ENCODE measurements at regions not wholly inside any gene's neighbourhood (a gene's known extent, or its start where the extent isn't known, plus 50 kb on each side); places are given as distances from the start of the nearest gene placed in this dataset.

- H3K9me3 ChIP-seq (ENCODE audit: low read length) = no peaks in the 10 kb centered on the region
- no peak overlapping the region for H2AFZ ChIP-seq (ENCODE audit: low read depth, low read length)
- no peaks in the 10 kb centered on the region for H3K4me1 ChIP-seq (ENCODE audit: insufficient read depth, low read length)
- no peaks in the 10 kb centered on the region for H3K36me3 ChIP-seq (ENCODE audit: insufficient read depth, low read length)
- H3K27me3 ChIP-seq (ENCODE audit: insufficient read depth, low read length) = no peaks in the 10 kb centered on the region
- no peak overlapping the region for H3K4me3 ChIP-seq (ENCODE audit: low read length)
Measured at GRCh38 chr13:22148187-22148586, 477.3 kb downstream of the FGF9 start.

- Histone ChIP-seq H3K27me3 (ENCODE audit: insufficient read depth, low read length) (no peaks in the 10 kb centered on the region), H3K36me3 (ENCODE audit: insufficient read depth, low read length) (no peaks in the 10 kb centered on the region), H3K4me1 (ENCODE audit: insufficient read depth, low read length) (no peaks in the 10 kb centered on the region), H3K9me3 (ENCODE audit: low read length) (no peaks in the 10 kb centered on the region), H3K4me3 (ENCODE audit: low read length) (no peak overlapping the region), H2AFZ (ENCODE audit: low read depth, low read length) (no peak overlapping the region)
Measured at GRCh38 chr13:22152751-22153150, 481.9 kb downstream of the FGF9 start.

- Histone ChIP-seq H3K36me3 (ENCODE audit: insufficient read depth, low read length) (no peaks in the 10 kb centered on the region), H3K4me3 (ENCODE audit: low read length) (no peak overlapping the region), H3K9me3 (ENCODE audit: low read length) (no peaks in the 10 kb centered on the region), H3K27me3 (ENCODE audit: insufficient read depth, low read length) (no peaks in the 10 kb centered on the region), H3K4me1 (ENCODE audit: insufficient read depth, low read length) (no peaks in the 10 kb centered on the region), H2AFZ (ENCODE audit: low read depth, low read length) (no peak overlapping the region)
Measured at GRCh38 chr13:22154041-22154440, 483.2 kb downstream of the FGF9 start.

- no peak overlapping the region for H3K4me3 ChIP-seq (ENCODE audit: low read length)
- no peaks in the 10 kb centered on the region for H3K36me3 ChIP-seq (ENCODE audit: insufficient read depth, low read length)
- H3K4me1 ChIP-seq (ENCODE audit: insufficient read depth, low read length) = no peaks in the 10 kb centered on the region
- no peaks in the 10 kb centered on the region for H3K27me3 ChIP-seq (ENCODE audit: insufficient read depth, low read length)
- no peak overlapping the region for H2AFZ ChIP-seq (ENCODE audit: low read depth, low read length)
- no peaks in the 10 kb centered on the region for H3K9me3 ChIP-seq (ENCODE audit: low read length)
Measured at GRCh38 chr13:22161871-22162270, 491.0 kb downstream of the FGF9 start.

GRCh38 chr13:22162889-22163288, 492.0 kb downstream of the FGF9 start:
- no peaks in the 10 kb centered on the region for H3K36me3 ChIP-seq (ENCODE audit: insufficient read depth, low read length)
- no peaks in the 10 kb centered on the region for H3K9me3 ChIP-seq (ENCODE audit: low read length)
- no peak overlapping the region for H3K4me3 ChIP-seq (ENCODE audit: low read length)
- H2AFZ ChIP-seq (ENCODE audit: low read depth, low read length) = no peak overlapping the region
- H3K4me1 ChIP-seq (ENCODE audit: insufficient read depth, low read length) = no peaks in the 10 kb centered on the region
- no peaks in the 10 kb centered on the region for H3K27me3 ChIP-seq (ENCODE audit: insufficient read depth, low read length)

GRCh38 chr13:22168437-22169190, 497.7 kb downstream of the FGF9 start:
- no peaks in the 10 kb centered on the region for H3K4me1 ChIP-seq (ENCODE audit: insufficient read depth, low read length)
- H3K36me3 ChIP-seq (ENCODE audit: insufficient read depth, low read length) = no peaks in the 10 kb centered on the region
- no peaks in the 10 kb centered on the region for H3K27me3 ChIP-seq (ENCODE audit: insufficient read depth, low read length)
- H3K4me3 ChIP-seq (ENCODE audit: low read length) = no peak overlapping the region
- no peak overlapping the region for H2AFZ ChIP-seq (ENCODE audit: low read depth, low read length)
- no peaks in the 10 kb centered on the region for H3K9me3 ChIP-seq (ENCODE audit: low read length)

- H3K9me3 ChIP-seq (ENCODE audit: low read length) = no peaks in the 10 kb centered on the region
- no peaks in the 10 kb centered on the region for H3K36me3 ChIP-seq (ENCODE audit: insufficient read depth, low read length)
- H3K27me3 ChIP-seq (ENCODE audit: insufficient read depth, low read length) = no peaks in the 10 kb centered on the region
- no peak overlapping the region for H3K4me3 ChIP-seq (ENCODE audit: low read length)
- no peak overlapping the region for H2AFZ ChIP-seq (ENCODE audit: low read depth, low read length)
- H3K4me1 ChIP-seq (ENCODE audit: insufficient read depth, low read length) = no peaks in the 10 kb centered on the region
Measured at GRCh38 chr13:22169473-22169872, 498.6 kb downstream of the FGF9 start.

GRCh38 chr13:22173610-22174009, 502.7 kb downstream of the FGF9 start:
- H3K36me3 ChIP-seq (ENCODE audit: insufficient read depth, low read length) = no peaks in the 10 kb centered on the region
- no peaks in the 10 kb centered on the region for H3K27me3 ChIP-seq (ENCODE audit: insufficient read depth, low read length)
- H2AFZ ChIP-seq (ENCODE audit: low read depth, low read length) = no peak overlapping the region
- no peak overlapping the region for H3K4me3 ChIP-seq (ENCODE audit: low read length)
- no peaks in the 10 kb centered on the region for H3K9me3 ChIP-seq (ENCODE audit: low read length)
- no peaks in the 10 kb centered on the region for H3K4me1 ChIP-seq (ENCODE audit: insufficient read depth, low read length)

- Histone ChIP-seq H3K36me3 (ENCODE audit: insufficient read depth, low read length) (no peaks in the 10 kb centered on the region), H3K27me3 (ENCODE audit: insufficient read depth, low read length) (no peaks in the 10 kb centered on the region), H3K4me3 (ENCODE audit: low read length) (no peak overlapping the region), H3K9me3 (ENCODE audit: low read length) (no peaks in the 10 kb centered on the region), H2AFZ (ENCODE audit: low read depth, low read length) (no peak overlapping the region), H3K4me1 (ENCODE audit: insufficient read depth, low read length) (no peaks in the 10 kb centered on the region)
Measured at GRCh38 chr13:22175241-22175640, 504.4 kb downstream of the FGF9 start.

GRCh38 chr13:22175815-22176214, 504.9 kb downstream of the FGF9 start:
- no peak overlapping the region for H3K4me3 ChIP-seq (ENCODE audit: low read length)
- no peaks in the 10 kb centered on the region for H3K4me1 ChIP-seq (ENCODE audit: insufficient read depth, low read length)
- no peaks in the 10 kb centered on the region for H3K27me3 ChIP-seq (ENCODE audit: insufficient read depth, low read length)
- no peaks in the 10 kb centered on the region for H3K36me3 ChIP-seq (ENCODE audit: insufficient read depth, low read length)
- no peaks in the 10 kb centered on the region for H3K9me3 ChIP-seq (ENCODE audit: low read length)
- no peak overlapping the region for H2AFZ ChIP-seq (ENCODE audit: low read depth, low read length)

GRCh38 chr13:22176968-22177520, 506.2 kb downstream of the FGF9 start:
- Histone ChIP-seq H3K36me3 (ENCODE audit: insufficient read depth, low read length) (no peaks in the 10 kb centered on the region), H3K4me1 (ENCODE audit: insufficient read depth, low read length) (no peaks in the 10 kb centered on the region), H3K27me3 (ENCODE audit: insufficient read depth, low read length) (no peaks in the 10 kb centered on the region), H3K4me3 (ENCODE audit: low read length) (no peak overlapping the region), H2AFZ (ENCODE audit: low read depth, low read length) (no peak overlapping the region), H3K9me3 (ENCODE audit: low read length) (no peaks in the 10 kb centered on the region)

- no peaks in the 10 kb centered on the region for H3K4me1 ChIP-seq (ENCODE audit: insufficient read depth, low read length)
Measured at GRCh38 chr13:22178878-22179277, 508.0 kb downstream of the FGF9 start.

GRCh38 chr13:22187329-22187728, 516.5 kb downstream of the FGF9 start:
- Histone ChIP-seq H2AFZ (ENCODE audit: low read depth, low read length) (no peak overlapping the region), H3K27me3 (ENCODE audit: insufficient read depth, low read length) (no peaks in the 10 kb centered on the region), H3K9me3 (ENCODE audit: low read length) (no peaks in the 10 kb centered on the region), H3K4me1 (ENCODE audit: insufficient read depth, low read length) (no peaks in the 10 kb centered on the region), H3K4me3 (ENCODE audit: low read length) (no peak overlapping the region), H3K36me3 (ENCODE audit: insufficient read depth, low read length) (no peaks in the 10 kb centered on the region)

More at GRCh38 chr13:22178878-22179277, 508.0 kb downstream of the FGF9 start:
- no peak overlapping the region for H2AFZ ChIP-seq (ENCODE audit: low read depth, low read length)
- H3K27me3 ChIP-seq (ENCODE audit: insufficient read depth, low read length) = no peaks in the 10 kb centered on the region
- H3K36me3 ChIP-seq (ENCODE audit: insufficient read depth, low read length) = no peaks in the 10 kb centered on the region
- no peaks in the 10 kb centered on the region for H3K9me3 ChIP-seq (ENCODE audit: low read length)
- no peak overlapping the region for H3K4me3 ChIP-seq (ENCODE audit: low read length)

All from neuron (in vitro differentiated cells).